SK-N-SH treated with all-trans-retinoic acid at 6 μM for 48 hours (cell line): ENCODE measurements at regions not wholly inside any gene's neighbourhood (a gene's known extent, or its start where the extent isn't known, plus 50 kb on each side); places are given as distances from the start of the nearest gene placed in this dataset.

ENCODE experiments used
- ATAC-seq: fragments of 200-7000 bp; cut with Tn5 transposase; 3 replicates; pipeline ENCODE4 v1.9.1; 2020; ENCODE audit warnings: mild to moderate bottlenecking, moderate library complexity
- ARNTL ChIP-seq: fragments of 450-650 bp; formaldehyde crosslinking; IDR thresholded peaks from 2 replicates; pipeline ENCODE4 v1.5.0; 2020; ENCODE audit warnings: low read depth, mild to moderate bottlenecking, moderate library complexity, borderline replicate concordance
- BACH2 ChIP-seq: fragments of 250-450 bp; sonication (Bioruptor Pico); IDR thresholded peaks from 2 replicates; pipeline ENCODE4 v1.9.0; 2021; ENCODE audit warnings: mild to moderate bottlenecking, borderline replicate concordance
- CREB5 ChIP-seq: fragments of 250-450 bp; sonication (Bioruptor Pico); IDR thresholded peaks from 2 replicates; pipeline ENCODE4 v1.5.1; 2020; ENCODE audit warnings: low read depth, mild to moderate bottlenecking, moderate library complexity
- CSDC2 ChIP-seq: fragments of 250-450 bp; sonication (Bioruptor Pico); IDR thresholded peaks from 2 replicates; pipeline ENCODE4 v1.5.0; 2020; ENCODE audit warnings: mild to moderate bottlenecking, moderate library complexity
- CSRNP3 ChIP-seq: fragments of 250-450 bp; sonication (Bioruptor Pico); IDR thresholded peaks from 2 replicates; pipeline ENCODE4 v1.5.1; 2021; ENCODE audit warnings: mild to moderate bottlenecking, moderate library complexity
- GLIS3 ChIP-seq: fragments of 250-450 bp; sonication (Bioruptor Pico); IDR thresholded peaks from 2 replicates; pipeline ENCODE4 v1.5.0; 2020; ENCODE audit warnings: mild to moderate bottlenecking, moderate library complexity
- ISL1 ChIP-seq: fragments of 250-450 bp; sonication (Bioruptor Pico); IDR thresholded peaks from 2 replicates; pipeline ENCODE4 v2.1.2; 2022; ENCODE audit warnings: mild to moderate bottlenecking, moderate library complexity
- PPARA ChIP-seq: fragments of 250-450 bp; sonication (Bioruptor Pico); IDR thresholded peaks from 2 replicates; pipeline ENCODE4 v1.5.0; 2020; ENCODE audit warnings: mild to moderate bottlenecking, borderline replicate concordance
- RARB ChIP-seq: fragments of 250-450 bp; sonication (Bioruptor Pico); IDR thresholded peaks from 2 replicates; pipeline ENCODE4 v1.8.0; 2021; ENCODE audit warnings: mild to moderate bottlenecking, moderate library complexity
- SNAI2 ChIP-seq: fragments of 250-450 bp; sonication (Bioruptor Pico); IDR thresholded peaks from 2 replicates; pipeline ENCODE4 v1.5.0; 2020; ENCODE audit warnings: mild to moderate bottlenecking, moderate library complexity
- TCF4 ChIP-seq: fragments of 250-450 bp; sonication (Bioruptor Pico); IDR thresholded peaks from 2 replicates; pipeline ENCODE4 v1.8.0; 2021; ENCODE audit warnings: mild to moderate bottlenecking, moderate library complexity, borderline replicate concordance
- ZC3H10 ChIP-seq: fragments of 250-450 bp; sonication (Bioruptor Pico); IDR thresholded peaks from 2 replicates; pipeline ENCODE4 v1.5.1; 2021; ENCODE audit warnings: mild to moderate bottlenecking, moderate library complexity
- ZFP3 ChIP-seq: fragments of 250-450 bp; sonication (Bioruptor Pico); IDR thresholded peaks from 2 replicates; pipeline ENCODE4 v1.5.0; 2020; ENCODE audit warnings: mild to moderate bottlenecking, moderate library complexity
- ZFP30 ChIP-seq: fragments of 450-650 bp; formaldehyde crosslinking; IDR thresholded peaks from 2 replicates; pipeline ENCODE4 v1.5.0; 2022; ENCODE audit warnings: mild to moderate bottlenecking, moderate library complexity
- ZNF565 ChIP-seq: fragments of 450-650 bp; formaldehyde crosslinking; conservative IDR thresholded peaks from 2 replicates; pipeline ENCODE4 v1.5.0; 2020; ENCODE audit warnings: low read depth, mild to moderate bottlenecking, moderate library complexity
- ZNF70 ChIP-seq: fragments of 450-650 bp; formaldehyde crosslinking; IDR thresholded peaks from 2 replicates; pipeline ENCODE4 v1.5.0; 2020; ENCODE audit warnings: mild to moderate bottlenecking, moderate library complexity
- ZNF8 ChIP-seq: fragments of 450-650 bp; formaldehyde crosslinking; IDR thresholded peaks from 2 replicates; pipeline ENCODE4 v1.5.0; 2020; ENCODE audit warnings: mild to moderate bottlenecking, moderate library complexity
- TF ChIP-seq, protein P1 (sequence below): fragments of 250-450 bp; sonication (Bioruptor Pico); IDR thresholded peaks from 2 replicates; pipeline ENCODE4 v1.5.0; 2020; ENCODE audit warnings: mild to moderate bottlenecking, moderate library complexity
- TF ChIP-seq, protein P2 (sequence below): fragments of 250-450 bp; sonication (Bioruptor Pico); IDR thresholded peaks from 2 replicates; pipeline ENCODE4 v1.8.0; 2020; ENCODE audit warnings: mild to moderate bottlenecking, moderate library complexity, borderline replicate concordance
- TF ChIP-seq, protein P3 (sequence below): fragments of 250-450 bp; sonication (Bioruptor Pico); IDR thresholded peaks from 2 replicates; pipeline ENCODE4 v1.8.0; 2021; ENCODE audit warnings: low read depth, mild to moderate bottlenecking, moderate library complexity, borderline replicate concordance

DNA sequence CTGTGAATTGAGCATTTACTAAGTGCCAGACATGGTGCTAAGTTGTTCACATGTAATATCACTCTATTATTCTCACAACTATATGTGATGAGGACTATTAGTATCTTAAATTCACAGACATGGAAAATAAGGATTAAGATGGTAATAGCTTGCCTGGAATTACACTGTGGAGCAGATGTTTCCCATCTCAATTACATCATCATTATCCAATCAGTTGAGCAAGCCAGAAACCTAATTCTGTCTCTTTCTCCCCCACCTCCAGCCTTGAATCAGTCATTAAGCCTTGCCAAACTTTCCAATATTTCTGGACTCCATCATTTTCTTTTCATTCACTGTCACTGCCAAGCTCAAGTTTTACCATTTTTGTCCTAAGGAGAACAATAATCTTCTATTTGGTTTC lies 287.8 kb upstream of the KITLG start (continued):
- TF ChIP-seq, protein P1, sequence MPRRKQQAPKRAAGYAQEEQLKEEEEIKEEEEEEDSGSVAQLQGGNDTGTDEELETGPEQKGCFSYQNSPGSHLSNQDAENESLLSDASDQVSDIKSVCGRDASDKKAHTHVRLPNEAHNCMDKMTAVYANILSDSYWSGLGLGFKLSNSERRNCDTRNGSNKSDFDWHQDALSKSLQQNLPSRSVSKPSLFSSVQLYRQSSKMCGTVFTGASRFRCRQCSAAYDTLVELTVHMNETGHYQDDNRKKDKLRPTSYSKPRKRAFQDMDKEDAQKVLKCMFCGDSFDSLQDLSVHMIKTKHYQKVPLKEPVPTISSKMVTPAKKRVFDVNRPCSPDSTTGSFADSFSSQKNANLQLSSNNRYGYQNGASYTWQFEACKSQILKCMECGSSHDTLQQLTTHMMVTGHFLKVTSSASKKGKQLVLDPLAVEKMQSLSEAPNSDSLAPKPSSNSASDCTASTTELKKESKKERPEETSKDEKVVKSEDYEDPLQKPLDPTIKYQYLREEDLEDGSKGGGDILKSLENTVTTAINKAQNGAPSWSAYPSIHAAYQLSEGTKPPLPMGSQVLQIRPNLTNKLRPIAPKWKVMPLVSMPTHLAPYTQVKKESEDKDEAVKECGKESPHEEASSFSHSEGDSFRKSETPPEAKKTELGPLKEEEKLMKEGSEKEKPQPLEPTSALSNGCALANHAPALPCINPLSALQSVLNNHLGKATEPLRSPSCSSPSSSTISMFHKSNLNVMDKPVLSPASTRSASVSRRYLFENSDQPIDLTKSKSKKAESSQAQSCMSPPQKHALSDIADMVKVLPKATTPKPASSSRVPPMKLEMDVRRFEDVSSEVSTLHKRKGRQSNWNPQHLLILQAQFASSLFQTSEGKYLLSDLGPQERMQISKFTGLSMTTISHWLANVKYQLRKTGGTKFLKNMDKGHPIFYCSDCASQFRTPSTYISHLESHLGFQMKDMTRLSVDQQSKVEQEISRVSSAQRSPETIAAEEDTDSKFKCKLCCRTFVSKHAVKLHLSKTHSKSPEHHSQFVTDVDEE (CRISPR knock-in tag), result no peak

- no peak for ATAC-seq
- TF ChIP-seq ISL1 (CRISPR knock-in tag), result no peak
- no peak for TF ChIP-seq ZNF70 (CRISPR knock-in tag)
- TF ChIP-seq CREB5 (CRISPR knock-in tag), result no peak
- no peak for TF ChIP-seq RARB (CRISPR knock-in tag)
- TF ChIP-seq SNAI2, result no peak
- TF ChIP-seq CSDC2 (CRISPR knock-in tag), result no peak
- TF ChIP-seq, protein P2, sequence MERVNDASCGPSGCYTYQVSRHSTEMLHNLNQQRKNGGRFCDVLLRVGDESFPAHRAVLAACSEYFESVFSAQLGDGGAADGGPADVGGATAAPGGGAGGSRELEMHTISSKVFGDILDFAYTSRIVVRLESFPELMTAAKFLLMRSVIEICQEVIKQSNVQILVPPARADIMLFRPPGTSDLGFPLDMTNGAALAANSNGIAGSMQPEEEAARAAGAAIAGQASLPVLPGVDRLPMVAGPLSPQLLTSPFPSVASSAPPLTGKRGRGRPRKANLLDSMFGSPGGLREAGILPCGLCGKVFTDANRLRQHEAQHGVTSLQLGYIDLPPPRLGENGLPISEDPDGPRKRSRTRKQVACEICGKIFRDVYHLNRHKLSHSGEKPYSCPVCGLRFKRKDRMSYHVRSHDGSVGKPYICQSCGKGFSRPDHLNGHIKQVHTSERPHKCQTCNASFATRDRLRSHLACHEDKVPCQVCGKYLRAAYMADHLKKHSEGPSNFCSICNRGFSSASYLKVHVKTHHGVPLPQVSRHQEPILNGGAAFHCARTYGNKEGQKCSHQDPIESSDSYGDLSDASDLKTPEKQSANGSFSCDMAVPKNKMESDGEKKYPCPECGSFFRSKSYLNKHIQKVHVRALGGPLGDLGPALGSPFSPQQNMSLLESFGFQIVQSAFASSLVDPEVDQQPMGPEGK (CRISPR knock-in tag), result no peak
- no peak for TF ChIP-seq PPARA
- TF ChIP-seq, protein P1 (CRISPR knock-in tag), result no peak
- no peak for TF ChIP-seq CSRNP3
- TF ChIP-seq ZNF565 (CRISPR knock-in tag), result no peak
- no peak for TF ChIP-seq ZC3H10 (CRISPR knock-in tag)
- TF ChIP-seq ZFP30, result no peak
- no peak for TF ChIP-seq ZNF8
- no peak for TF ChIP-seq GLIS3 (CRISPR knock-in tag)
- no peak for TF ChIP-seq ZFP3 (CRISPR knock-in tag)
- no peak for TF ChIP-seq TCF4
- no peak for TF ChIP-seq ARNTL (CRISPR knock-in tag)
- TF ChIP-seq, protein P3, sequence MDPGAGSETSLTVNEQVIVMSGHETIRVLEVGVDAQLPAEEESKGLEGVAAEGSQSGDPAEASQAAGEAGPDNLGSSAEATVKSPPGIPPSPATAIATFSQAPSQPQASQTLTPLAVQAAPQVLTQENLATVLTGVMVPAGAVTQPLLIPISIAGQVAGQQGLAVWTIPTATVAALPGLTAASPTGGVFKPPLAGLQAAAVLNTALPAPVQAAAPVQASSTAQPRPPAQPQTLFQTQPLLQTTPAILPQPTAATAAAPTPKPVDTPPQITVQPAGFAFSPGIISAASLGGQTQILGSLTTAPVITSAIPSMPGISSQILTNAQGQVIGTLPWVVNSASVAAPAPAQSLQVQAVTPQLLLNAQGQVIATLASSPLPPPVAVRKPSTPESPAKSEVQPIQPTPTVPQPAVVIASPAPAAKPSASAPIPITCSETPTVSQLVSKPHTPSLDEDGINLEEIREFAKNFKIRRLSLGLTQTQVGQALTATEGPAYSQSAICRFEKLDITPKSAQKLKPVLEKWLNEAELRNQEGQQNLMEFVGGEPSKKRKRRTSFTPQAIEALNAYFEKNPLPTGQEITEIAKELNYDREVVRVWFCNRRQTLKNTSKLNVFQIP (CRISPR knock-in tag), result no peak
- no peak for TF ChIP-seq BACH2 (CRISPR knock-in tag)
Measured at GRCh38 chr12:88867510-88867909, 287.2 kb upstream of the KITLG start.

GRCh38 chr12:88866881-88867280 lies 286.6 kb upstream of the KITLG start:
- ATAC-seq, result no peak
- TF ChIP-seq GLIS3 (CRISPR knock-in tag) (no peak), CSRNP3 (no peak), CSDC2 (CRISPR knock-in tag) (no peak), CREB5 (CRISPR knock-in tag) (no peak), ZNF8 (no peak), ZC3H10 (CRISPR knock-in tag) (no peak), ARNTL (CRISPR knock-in tag) (no peak), RARB (CRISPR knock-in tag) (no peak)
- TF ChIP-seq, protein P1 (CRISPR knock-in tag), result no peak
